GM18511 (cell line): ENCODE measurements at regions not wholly inside any gene's neighbourhood (a gene's known extent, or its start where the extent isn't known, plus 50 kb on each side); places are given as distances from the start of the nearest gene placed in this dataset.

ENCODE experiments used
- ATAC-seq: cut with Tn5 transposase; IDR thresholded peaks from one replicate; pipeline ENCODE4 v1.9.1; 2021; ENCODE audit warnings: mild to moderate bottlenecking, moderate library complexity; ENCODE audit not compliant: unreplicated experiment

- no peak for ATAC-seq
Measured at GRCh38 chr6:43858161-43859153, 88.4 kb downstream of the VEGFA start.

GRCh38 chr6:43856005-43856765, 86.2 kb downstream of the VEGFA start:
- no peak for ATAC-seq

- peak; percentile 55 for ATAC-seq
Measured at GRCh38 chr6:43855247-43855646, 85.2 kb downstream of the VEGFA start.

- ATAC-seq = no peak
Measured at GRCh38 chr6:43853066-43853650, 83.1 kb downstream of the VEGFA start.

- no peak for ATAC-seq
Measured at GRCh38 chr6:43852350-43852864, 82.4 kb downstream of the VEGFA start.

GRCh38 chr6:43851204-43851865, 81.3 kb downstream of the VEGFA start:
- no peak for ATAC-seq

- no peak for ATAC-seq
Measured at GRCh38 chr6:43850314-43851203, 80.5 kb downstream of the VEGFA start.

GRCh38 chr6:43849844-43850243, 79.8 kb downstream of the VEGFA start:
- no peak for ATAC-seq

GRCh38 chr6:43848671-43849391, 78.8 kb downstream of the VEGFA start:
- no peak for ATAC-seq

- ATAC-seq = no peak
Measured at GRCh38 chr6:43847741-43848630, 78.0 kb downstream of the VEGFA start.

GRCh38 chr6:43846556-43846955, 76.5 kb downstream of the VEGFA start:
- no peak for ATAC-seq

GRCh38 chr6:43845646-43846045, 75.6 kb downstream of the VEGFA start:
- ATAC-seq = no peak

GRCh38 chr6:43843669-43844171, 73.7 kb downstream of the VEGFA start:
- no peak for ATAC-seq

- ATAC-seq = no peak
Measured at GRCh38 chr6:43843097-43843645, 73.2 kb downstream of the VEGFA start.

GRCh38 chr6:43842231-43842794, 72.3 kb downstream of the VEGFA start:
- no peak for ATAC-seq

GRCh38 chr6:43840490-43841218, 70.6 kb downstream of the VEGFA start:
- ATAC-seq = no peak
